ENCODE measurements at regions not wholly inside any gene's neighbourhood (a gene's known extent, or its start where the extent isn't known, plus 50 kb on each side); places are given as distances from the start of the nearest gene placed in this dataset.
A peak's percentile ranks its signal among the peaks of the same experiment; 100 is the strongest.

- no peak for TF ChIP-seq JUND (IDR thresholded peaks at IDR 0.05)
- TF ChIP-seq GABPA (IDR thresholded peaks at IDR 0.05; ENCODE audit: low read depth), result no peak
- TF ChIP-seq FOXM1 (IDR thresholded peaks at IDR 0.05; ENCODE audit: low read depth), result no peak
- TF ChIP-seq, protein P1, sequence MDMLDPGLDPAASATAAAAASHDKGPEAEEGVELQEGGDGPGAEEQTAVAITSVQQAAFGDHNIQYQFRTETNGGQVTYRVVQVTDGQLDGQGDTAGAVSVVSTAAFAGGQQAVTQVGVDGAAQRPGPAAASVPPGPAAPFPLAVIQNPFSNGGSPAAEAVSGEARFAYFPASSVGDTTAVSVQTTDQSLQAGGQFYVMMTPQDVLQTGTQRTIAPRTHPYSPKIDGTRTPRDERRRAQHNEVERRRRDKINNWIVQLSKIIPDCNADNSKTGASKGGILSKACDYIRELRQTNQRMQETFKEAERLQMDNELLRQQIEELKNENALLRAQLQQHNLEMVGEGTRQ (IDR thresholded peaks at IDR 0.05; ENCODE audit: borderline replicate concordance, low read depth, low read length), result no peak
- TF ChIP-seq POLR2AphosphoS5 (IDR thresholded peaks at IDR 0.05; ENCODE audit: low read depth, low read length), result no peak
- no peak for TF ChIP-seq TCF12 (IDR thresholded peaks at IDR 0.05)
- Histone ChIP-seq H2AFZ (ENCODE audit: low read depth) (no peak overlapping the region), H3K27me3 (ENCODE audit: insufficient read depth) (no peaks in the 10 kb centered on the region), H3K36me3 (replicated peaks in 1 of 2; ENCODE audit: control insufficient read depth in 1 of 2, insufficient read depth in 2 of 2, low read length in 1 of 2) (no peaks in the 10 kb centered on the region), H3K27ac (ENCODE audit: low read depth in 2 of 2, low read length in 1 of 2) (no peak overlapping the region), H3K79me2 (ENCODE audit: insufficient read depth) (no peaks in the 10 kb centered on the region), H3F3A (replicated peaks; ENCODE audit: insufficient read depth) (no peaks in the 10 kb centered on the region), H4K20me1 (ENCODE audit: insufficient read depth) (no peaks in the 10 kb centered on the region), H3K9me2 (no peaks in the 10 kb centered on the region), H3K9me3 (no peaks in the 10 kb centered on the region), H3K4me1 (ENCODE audit: control insufficient read depth in 1 of 2, insufficient read depth in 2 of 2, low read depth in 1 of 2, low read length in 1 of 2) (no peaks in the 10 kb centered on the region; a peak in 1 of 4 replicates), H3K4me2 (no peak overlapping the region), H3K9ac (no peak overlapping the region), H3K4me3 (ENCODE audit: low read depth in 2 of 2, low read length in 1 of 2) (no peak overlapping the region)
- no peak for DNase-seq
- ChIA-PET POLR2A (no interaction called here), CTCF (no interaction called here)
- 33% methylated on average over 14 of the region's 14 CpGs for WGBS (ENCODE audit: low lambda C conversion rate)
Measured at GRCh38 chr10:128855618-128856428, 611.2 kb upstream of the MGMT start.

GRCh38 chr10:128859738-128860386 is 607.2 kb upstream of the MGMT start:
- Histone ChIP-seq H3K4me2 (no peak overlapping the region), H3K27ac (ENCODE audit: low read depth in 2 of 2, low read length in 1 of 2) (no peak overlapping the region), H3K4me1 (ENCODE audit: control insufficient read depth in 1 of 2, insufficient read depth in 2 of 2, low read depth in 1 of 2, low read length in 1 of 2) (no peaks in the 10 kb centered on the region), H3K36me3 (replicated peaks in 1 of 2; ENCODE audit: control insufficient read depth in 1 of 2, insufficient read depth in 2 of 2, low read length in 1 of 2) (no peaks in the 10 kb centered on the region), H3F3A (replicated peaks; ENCODE audit: insufficient read depth) (no peaks in the 10 kb centered on the region), H3K9ac (no peak overlapping the region), H3K9me2 (no peaks in the 10 kb centered on the region), H3K79me2 (ENCODE audit: insufficient read depth) (no peaks in the 10 kb centered on the region), H3K9me3 (no peaks in the 10 kb centered on the region), H3K4me3 (ENCODE audit: low read depth in 2 of 2, low read length in 1 of 2) (peak overlapping the region in 1 of 2 experiments; percentile 27; a peak in 1 of 4 replicates), H3K27me3 (ENCODE audit: insufficient read depth) (no peaks in the 10 kb centered on the region), H2AFZ (ENCODE audit: low read depth) (no peak overlapping the region), H4K20me1 (ENCODE audit: insufficient read depth) (no peaks in the 10 kb centered on the region)
- DNase-seq, result peak; percentile 38
- CTCF ChIA-PET, result interaction anchor here (0.8 to 1.5 kb wide), 10 partner anchors 12 to 648 kb away, joined by 3 to 6 read pairs (median 3); no protein-coding TSS in a partner anchor
- POLR2A ChIA-PET, result no interaction called here
- WGBS (ENCODE audit: low lambda C conversion rate), result 21% methylated on average over 8 of the region's 8 CpGs
- no peak for TF ChIP-seq TEAD4 (IDR thresholded peaks at IDR 0.05; ENCODE audit: borderline replicate concordance, insufficient read depth)
- TF ChIP-seq POLR2AphosphoS5 (IDR thresholded peaks at IDR 0.05; ENCODE audit: low read depth, low read length), result no peak
- TF ChIP-seq MAX (IDR thresholded peaks at IDR 0.05; ENCODE audit: low read depth), result no peak
- no peak for TF ChIP-seq NFIC (IDR thresholded peaks at IDR 0.05; ENCODE audit: borderline replicate concordance)
- no peak for TF ChIP-seq TAF1 (IDR thresholded peaks at IDR 0.05; ENCODE audit: borderline replicate concordance, low read depth, low read length)
- peak; percentile 39 for TF ChIP-seq CTCF (IDR thresholded peaks at IDR 0.05)
- TF ChIP-seq REST (IDR thresholded peaks at IDR 0.05; ENCODE audit: low read depth, low read length), result no peak
- peak; percentile 37 for TF ChIP-seq RAD21 (IDR thresholded peaks at IDR 0.05; ENCODE audit: low read length)
- no peak for TF ChIP-seq RCOR1 (IDR thresholded peaks at IDR 0.05; ENCODE audit: low read length)
